ENCODE measurements at regions not wholly inside any gene's neighbourhood (a gene's known extent, or its start where the extent isn't known, plus 50 kb on each side); places are given as distances from the start of the nearest gene placed in this dataset.

DNA sequence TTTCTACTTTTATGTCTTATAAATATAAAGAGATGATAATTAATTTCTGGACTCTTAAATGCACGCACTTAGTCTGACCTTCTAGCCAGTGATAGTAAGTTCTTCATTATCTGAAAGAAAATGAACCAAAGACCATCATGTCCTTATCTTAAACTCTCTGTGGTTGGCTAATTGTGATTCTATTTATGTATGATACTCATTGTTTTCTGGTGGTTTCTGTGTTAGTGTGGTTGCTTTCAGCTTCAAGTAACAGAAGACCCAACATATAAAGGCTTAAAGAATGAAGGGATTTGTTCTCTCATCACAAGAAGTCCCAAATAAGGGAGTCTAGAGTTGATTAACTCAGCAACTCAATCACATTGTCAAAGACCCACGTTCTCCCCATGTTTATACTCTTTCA lies 225.2 kb upstream of the TANK start:
- TF ChIP-seq, protein P1, sequence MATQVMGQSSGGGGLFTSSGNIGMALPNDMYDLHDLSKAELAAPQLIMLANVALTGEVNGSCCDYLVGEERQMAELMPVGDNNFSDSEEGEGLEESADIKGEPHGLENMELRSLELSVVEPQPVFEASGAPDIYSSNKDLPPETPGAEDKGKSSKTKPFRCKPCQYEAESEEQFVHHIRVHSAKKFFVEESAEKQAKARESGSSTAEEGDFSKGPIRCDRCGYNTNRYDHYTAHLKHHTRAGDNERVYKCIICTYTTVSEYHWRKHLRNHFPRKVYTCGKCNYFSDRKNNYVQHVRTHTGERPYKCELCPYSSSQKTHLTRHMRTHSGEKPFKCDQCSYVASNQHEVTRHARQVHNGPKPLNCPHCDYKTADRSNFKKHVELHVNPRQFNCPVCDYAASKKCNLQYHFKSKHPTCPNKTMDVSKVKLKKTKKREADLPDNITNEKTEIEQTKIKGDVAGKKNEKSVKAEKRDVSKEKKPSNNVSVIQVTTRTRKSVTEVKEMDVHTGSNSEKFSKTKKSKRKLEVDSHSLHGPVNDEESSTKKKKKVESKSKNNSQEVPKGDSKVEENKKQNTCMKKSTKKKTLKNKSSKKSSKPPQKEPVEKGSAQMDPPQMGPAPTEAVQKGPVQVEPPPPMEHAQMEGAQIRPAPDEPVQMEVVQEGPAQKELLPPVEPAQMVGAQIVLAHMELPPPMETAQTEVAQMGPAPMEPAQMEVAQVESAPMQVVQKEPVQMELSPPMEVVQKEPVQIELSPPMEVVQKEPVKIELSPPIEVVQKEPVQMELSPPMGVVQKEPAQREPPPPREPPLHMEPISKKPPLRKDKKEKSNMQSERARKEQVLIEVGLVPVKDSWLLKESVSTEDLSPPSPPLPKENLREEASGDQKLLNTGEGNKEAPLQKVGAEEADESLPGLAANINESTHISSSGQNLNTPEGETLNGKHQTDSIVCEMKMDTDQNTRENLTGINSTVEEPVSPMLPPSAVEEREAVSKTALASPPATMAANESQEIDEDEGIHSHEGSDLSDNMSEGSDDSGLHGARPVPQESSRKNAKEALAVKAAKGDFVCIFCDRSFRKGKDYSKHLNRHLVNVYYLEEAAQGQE (IDR thresholded peaks at IDR 0.05; ENCODE audit: insufficient replicate concordance, low read depth): no peak
- TF ChIP-seq POLR2AphosphoS5 (IDR thresholded peaks at IDR 0.05; ENCODE audit: low read depth) (no peak), GABPA (IDR thresholded peaks at IDR 0.05; ENCODE audit: low read depth) (no peak), CTCF (IDR thresholded peaks at IDR 0.05; ENCODE audit: insufficient read depth, low read length) (no peak), SPI1 (IDR thresholded peaks at IDR 0.05; ENCODE audit: borderline replicate concordance, low read depth) (no peak)
- DNase-seq (ENCODE audit: low read depth in 1 of 2, low spot score in 1 of 2): no peak
- Histone ChIP-seq H3K4me3 (replicated peaks; ENCODE audit: insufficient read depth, low read length) (no peak overlapping the region), H3K27me3 (ENCODE audit: insufficient read depth, poor library complexity, severe bottlenecking) (peaks cover 3% of the 10 kb centered on the region), H3K27ac (replicated peaks) (no peak overlapping the region)

- no peak for DNase-seq (ENCODE audit: low read depth in 1 of 2, low spot score in 1 of 2)
- no peak overlapping the region for H3K4me3 ChIP-seq (replicated peaks; ENCODE audit: insufficient read depth, low read length)
- peaks cover 3% of the 10 kb centered on the region for H3K27me3 ChIP-seq (ENCODE audit: insufficient read depth, poor library complexity, severe bottlenecking)
- TF ChIP-seq SPI1 (IDR thresholded peaks at IDR 0.05; ENCODE audit: borderline replicate concordance, low read depth): no peak
- TF ChIP-seq CTCF (IDR thresholded peaks at IDR 0.05; ENCODE audit: insufficient read depth, low read length): no peak
- TF ChIP-seq POLR2AphosphoS5 (IDR thresholded peaks at IDR 0.05; ENCODE audit: low read depth): no peak
- TF ChIP-seq, protein P1 (IDR thresholded peaks at IDR 0.05; ENCODE audit: insufficient replicate concordance, low read depth): no peak
- TF ChIP-seq GABPA (IDR thresholded peaks at IDR 0.05; ENCODE audit: low read depth): no peak
- H3K27ac ChIP-seq (replicated peaks): no peak overlapping the region
Observed at GRCh38 chr2:160936044-160936806, 224.0 kb upstream of the TANK start.

DNA sequence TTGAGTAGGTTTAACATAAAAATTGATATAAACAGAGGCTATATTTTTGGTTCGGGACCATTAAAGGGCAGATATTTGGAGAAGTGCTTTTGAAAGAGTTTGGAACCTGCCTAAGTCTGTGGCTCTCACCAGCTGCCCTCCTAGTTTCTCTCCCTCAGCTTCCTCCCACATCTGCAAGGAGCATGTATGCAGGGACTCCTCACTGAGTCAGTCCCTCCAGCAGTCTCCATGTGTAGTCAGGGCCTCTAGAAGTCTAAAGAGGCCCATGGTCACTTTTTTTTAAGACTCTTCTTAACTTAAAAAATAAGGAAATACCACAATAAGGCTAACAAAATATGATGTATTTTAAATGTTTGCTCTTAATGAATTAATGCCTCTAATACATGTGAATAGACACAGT lies 220.0 kb upstream of the TANK start:
- no peak for DNase-seq (ENCODE audit: low read depth in 1 of 2, low spot score in 1 of 2)

More for the DNA sequence above, 220.0 kb upstream of the TANK start:
- TF ChIP-seq CTCF (IDR thresholded peaks at IDR 0.05; ENCODE audit: insufficient read depth, low read length) (no peak), GABPA (IDR thresholded peaks at IDR 0.05; ENCODE audit: low read depth) (no peak), SPI1 (IDR thresholded peaks at IDR 0.05; ENCODE audit: borderline replicate concordance, low read depth) (no peak), POLR2AphosphoS5 (IDR thresholded peaks at IDR 0.05; ENCODE audit: low read depth) (no peak)
- TF ChIP-seq, protein P1 (IDR thresholded peaks at IDR 0.05; ENCODE audit: insufficient replicate concordance, low read depth): no peak
- no peaks in the 10 kb centered on the region for H3K27me3 ChIP-seq (ENCODE audit: insufficient read depth, poor library complexity, severe bottlenecking)
- H3K4me3 ChIP-seq (replicated peaks; ENCODE audit: insufficient read depth, low read length): no peak overlapping the region
- H3K27ac ChIP-seq (replicated peaks): no peak overlapping the region
